Ascending aorta (tissue), 2 donors: ENCODE measurements at regions not wholly inside any gene's neighbourhood (a gene's known extent, or its start where the extent isn't known, plus 50 kb on each side); places are given as distances from the start of the nearest gene placed in this dataset.

ENCODE experiments used
- DNase-seq, 2 donors: peaks; one replicate each; pipeline ENCODE4 v3.0.0-alpha.2; 2019; ENCODE audit warnings: low spot score in 2 of 2
- H3K27ac ChIP-seq, 2 donors: fragments of 200-600 bp; sonication (generic); one replicate each; pipeline ENCODE4 v1.5.1; 2016 to 2017; ENCODE audit warnings: mild to moderate bottlenecking in 1 of 2
- H3K27me3 ChIP-seq: fragments of 200-600 bp; sonication (generic); one replicate; pipeline ENCODE4 v1.5.1; 2017
- H3K36me3 ChIP-seq, 2 donors: fragments of 200-600 bp; sonication (generic); one replicate each; pipeline ENCODE4 v1.5.1; 2016
- H3K4me1 ChIP-seq, 2 donors: fragments of 200-600 bp; sonication (generic); one replicate each; pipeline ENCODE4 v1.5.1; 2016 to 2017; ENCODE audit warnings: mild to moderate bottlenecking in 1 of 2
- H3K4me3 ChIP-seq, 2 donors: fragments of 200-600 bp; sonication (generic); one replicate each; pipeline ENCODE4 v1.5.1; 2016 to 2017; ENCODE audit warnings: mild to moderate bottlenecking in 1 of 2
- H3K9me3 ChIP-seq, 2 donors: fragments of 200-600 bp; sonication (generic); one replicate each; pipeline ENCODE4 v1.5.1; 2016
- CTCF ChIP-seq, 3 experiments: fragments of 200-600 bp in 2 of 3; fragments of 450-650 bp in 1 of 3; sonication (generic) in 2 of 3; IDR thresholded peaks; one replicate each; pipeline ENCODE4 v1.5.1; 2016 to 2019; ENCODE audit warnings: antibody characterized with exemption in 3 of 3, mild to moderate bottlenecking in 1 of 3, moderate library complexity in 1 of 3
- intact Hi-C: fragments of 100-400 bp; cut with DNase I; formaldehyde crosslinking; loops from one replicate; pipeline ENCODE4 v1.15.1; 2023

- H3K4me3 ChIP-seq, result no peak overlapping the region
- TF ChIP-seq CTCF (IDR thresholded peaks at IDR 0.05), result no peak
Observed at GRCh38 chr10:120641695-120642094, 184.7 kb downstream of the PLPP4 start.

GRCh38 chr10:120643351-120643750, 186.3 kb downstream of the PLPP4 start:
- no peak for DNase-seq
- no peak for TF ChIP-seq CTCF (IDR thresholded peaks at IDR 0.05)
- H3K36me3 ChIP-seq, result no peaks in the 10 kb centered on the region
- H3K9me3 ChIP-seq, result no peaks in the 10 kb centered on the region
- H3K27me3 ChIP-seq, result no peaks in the 10 kb centered on the region
- H3K27ac ChIP-seq, result no peak overlapping the region
- H3K4me3 ChIP-seq, result no peak overlapping the region
- intact Hi-C loops, result no loop called here
- H3K4me1 ChIP-seq, result no peaks in the 10 kb centered on the region

More at GRCh38 chr10:120641695-120642094, 184.7 kb downstream of the PLPP4 start:
- H3K4me1 ChIP-seq, result no peaks in the 10 kb centered on the region
- DNase-seq, result no peak
- H3K27ac ChIP-seq, result no peak overlapping the region
- H3K36me3 ChIP-seq, result no peaks in the 10 kb centered on the region
- intact Hi-C loops, result no loop called here
- H3K9me3 ChIP-seq, result no peaks in the 10 kb centered on the region
- no peaks in the 10 kb centered on the region for H3K27me3 ChIP-seq

GRCh38 chr10:120644556-120645410, 187.8 kb downstream of the PLPP4 start:
- Histone ChIP-seq H3K9me3 (no peaks in the 10 kb centered on the region), H3K27me3 (no peaks in the 10 kb centered on the region), H3K36me3 (no peaks in the 10 kb centered on the region), H3K4me3 (no peak overlapping the region), H3K4me1 (no peaks in the 10 kb centered on the region), H3K27ac (no peak overlapping the region)
- intact Hi-C loops, result no loop called here
- no peak for TF ChIP-seq CTCF (IDR thresholded peaks at IDR 0.05)
- no peak for DNase-seq

- Histone ChIP-seq H3K36me3 (no peaks in the 10 kb centered on the region), H3K9me3 (no peaks in the 10 kb centered on the region), H3K27ac (no peak overlapping the region), H3K27me3 (no peaks in the 10 kb centered on the region), H3K4me1 (no peaks in the 10 kb centered on the region), H3K4me3 (no peak overlapping the region)
- no peak for TF ChIP-seq CTCF (IDR thresholded peaks at IDR 0.05)
- intact Hi-C loops, result no loop called here
- no peak for DNase-seq
Observed at GRCh38 chr10:120646159-120646732, 189.2 kb downstream of the PLPP4 start.

- intact Hi-C loops, result no loop called here
- DNase-seq, result no peak
- H3K27me3 ChIP-seq, result no peaks in the 10 kb centered on the region
- H3K4me3 ChIP-seq, result no peak overlapping the region
- no peaks in the 10 kb centered on the region for H3K36me3 ChIP-seq
- no peaks in the 10 kb centered on the region for H3K4me1 ChIP-seq
- no peaks in the 10 kb centered on the region for H3K9me3 ChIP-seq
- TF ChIP-seq CTCF (IDR thresholded peaks at IDR 0.05), result no peak
- H3K27ac ChIP-seq, result no peak overlapping the region
Observed at GRCh38 chr10:120646738-120647456, 189.9 kb downstream of the PLPP4 start.
